GM12865 (cell line): ENCODE measurements at regions not wholly inside any gene's neighbourhood (a gene's known extent, or its start where the extent isn't known, plus 50 kb on each side); places are given as distances from the start of the nearest gene placed in this dataset.
"Not testable (repeated sequence)": the region's sequence is repeated elsewhere in the genome, so short reads cannot be mapped to it uniquely, and the experiment has no call there.

Experiments used
- DNase-seq: peaks from one replicate; pipeline ENCODE4 v3.0.0; 2010; ENCODE audit warnings: low read depth
- H3K4me3 ChIP-seq: 2 replicates; pipeline ENCODE4 v1.5.1; 2011; ENCODE audit warnings: mild to moderate bottlenecking, low read depth, low read length, control low read depth
- CTCF ChIP-seq: IDR thresholded peaks from 2 replicates; pipeline ENCODE4 v1.5.1; 2011; ENCODE audit warnings: low read length, control low read depth, low read depth, inconsistent platforms; ENCODE audit not compliant: insufficient read depth; ENCODE audit errors: missing control alignments

GRCh38 chr13:79614250-79614918, 133.4 kb downstream of the NDFIP2 start:
- H3K4me3 ChIP-seq = no peak overlapping the region
- no peak for DNase-seq
- TF ChIP-seq CTCF = no peak

- TF ChIP-seq CTCF = no peak
- H3K4me3 ChIP-seq = no peak overlapping the region
- no peak for DNase-seq
These were observed 131.6 kb downstream of the NDFIP2 start for GRCh38 chr13:79612604-79613003.

GRCh38 chr13:79607895-79608294, 126.9 kb downstream of the NDFIP2 start:
- not testable (repeated sequence) for DNase-seq, H3K4me3 ChIP-seq
